ENCODE measurements at regions not wholly inside any gene's neighbourhood (a gene's known extent, or its start where the extent isn't known, plus 50 kb on each side); places are given as distances from the start of the nearest gene placed in this dataset.

DNA sequence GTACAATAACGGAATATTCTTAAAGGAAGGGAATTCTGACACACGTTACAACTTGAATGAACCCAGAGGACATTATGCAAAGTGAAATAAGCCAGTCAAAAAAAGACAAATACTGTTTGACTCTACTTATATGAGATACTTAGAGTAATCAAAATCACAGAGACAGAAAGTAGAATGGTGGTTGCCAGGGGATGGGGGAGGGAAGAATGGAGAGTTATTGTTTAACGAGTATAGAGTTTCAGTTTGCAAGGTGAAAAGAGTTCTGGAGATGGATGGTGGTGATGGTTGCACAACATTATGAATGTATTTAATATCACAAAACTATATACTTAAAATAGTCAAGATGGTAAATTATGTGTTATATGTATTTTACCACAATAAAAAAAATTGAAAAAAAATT lies 112.9 kb upstream of the ARHGEF3 start:
- H3K4me3 ChIP-seq (ENCODE audit: low read depth, low read length), result no peak overlapping the region
- DNase-seq (ENCODE audit: low read depth), result no peak
- TF ChIP-seq, protein P1, sequence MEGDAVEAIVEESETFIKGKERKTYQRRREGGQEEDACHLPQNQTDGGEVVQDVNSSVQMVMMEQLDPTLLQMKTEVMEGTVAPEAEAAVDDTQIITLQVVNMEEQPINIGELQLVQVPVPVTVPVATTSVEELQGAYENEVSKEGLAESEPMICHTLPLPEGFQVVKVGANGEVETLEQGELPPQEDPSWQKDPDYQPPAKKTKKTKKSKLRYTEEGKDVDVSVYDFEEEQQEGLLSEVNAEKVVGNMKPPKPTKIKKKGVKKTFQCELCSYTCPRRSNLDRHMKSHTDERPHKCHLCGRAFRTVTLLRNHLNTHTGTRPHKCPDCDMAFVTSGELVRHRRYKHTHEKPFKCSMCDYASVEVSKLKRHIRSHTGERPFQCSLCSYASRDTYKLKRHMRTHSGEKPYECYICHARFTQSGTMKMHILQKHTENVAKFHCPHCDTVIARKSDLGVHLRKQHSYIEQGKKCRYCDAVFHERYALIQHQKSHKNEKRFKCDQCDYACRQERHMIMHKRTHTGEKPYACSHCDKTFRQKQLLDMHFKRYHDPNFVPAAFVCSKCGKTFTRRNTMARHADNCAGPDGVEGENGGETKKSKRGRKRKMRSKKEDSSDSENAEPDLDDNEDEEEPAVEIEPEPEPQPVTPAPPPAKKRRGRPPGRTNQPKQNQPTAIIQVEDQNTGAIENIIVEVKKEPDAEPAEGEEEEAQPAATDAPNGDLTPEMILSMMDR (IDR thresholded peaks at IDR 0.05; ENCODE audit: low read depth, low read length), result no peak
- TF ChIP-seq MYC (IDR thresholded peaks at IDR 0.05; ENCODE audit: low read depth, low read length), result no peak
- TF ChIP-seq, protein P2, sequence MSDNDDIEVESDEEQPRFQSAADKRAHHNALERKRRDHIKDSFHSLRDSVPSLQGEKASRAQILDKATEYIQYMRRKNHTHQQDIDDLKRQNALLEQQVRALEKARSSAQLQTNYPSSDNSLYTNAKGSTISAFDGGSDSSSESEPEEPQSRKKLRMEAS (IDR thresholded peaks at IDR 0.05; ENCODE audit: low read depth, low read length), result no peak
- no peak for TF ChIP-seq POLR2A (IDR thresholded peaks at IDR 0.05; ENCODE audit: extremely low read depth, insufficient read length)

DNA sequence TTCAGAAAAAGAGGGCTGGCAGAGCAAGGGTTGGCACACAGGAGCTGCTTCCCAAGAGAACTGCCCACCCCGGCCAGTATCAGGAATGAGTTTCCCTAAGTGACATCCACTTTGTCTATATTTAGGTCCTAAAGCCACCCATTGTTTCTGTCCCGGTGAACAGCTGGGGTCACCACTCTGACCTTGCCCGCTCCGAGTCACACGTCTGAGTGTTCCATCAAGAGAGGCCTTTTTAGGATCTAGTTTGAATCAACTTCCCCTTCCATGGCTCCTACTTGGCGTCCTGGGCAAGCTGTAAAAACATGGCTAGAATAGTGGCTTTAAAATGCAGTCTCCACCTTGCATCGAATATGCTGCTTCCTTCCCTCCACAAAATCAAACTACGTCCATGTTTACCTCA lies 109.6 kb upstream of the ARHGEF3 start:
- no peak for DNase-seq (ENCODE audit: low read depth)
- H3K4me3 ChIP-seq (ENCODE audit: low read depth, low read length), result no peak overlapping the region
- TF ChIP-seq, protein P1 (IDR thresholded peaks at IDR 0.05; ENCODE audit: low read depth, low read length), result no peak
- TF ChIP-seq, protein P2 (IDR thresholded peaks at IDR 0.05; ENCODE audit: low read depth, low read length), result no peak
- no peak for TF ChIP-seq POLR2A (IDR thresholded peaks at IDR 0.05; ENCODE audit: extremely low read depth, insufficient read length)
- TF ChIP-seq MYC (IDR thresholded peaks at IDR 0.05; ENCODE audit: low read depth, low read length), result no peak

DNA sequence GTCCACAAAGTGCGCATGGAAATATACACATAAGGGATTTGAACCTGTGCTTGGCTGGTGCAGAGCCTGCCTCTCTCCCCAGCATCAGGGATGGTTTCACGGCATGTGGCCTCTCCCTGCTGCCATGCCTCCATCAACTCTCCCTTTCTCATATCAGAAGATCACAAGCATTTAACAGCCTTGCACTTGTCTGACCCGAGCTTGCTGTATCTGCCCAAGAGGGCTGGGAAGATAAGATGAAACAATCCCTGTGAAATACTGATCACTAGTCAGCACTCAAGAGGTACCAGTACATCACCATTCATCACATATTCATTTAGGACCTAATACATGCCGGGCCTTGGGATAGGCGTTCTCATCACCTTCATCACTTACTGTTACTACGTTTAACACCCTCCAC lies 107.6 kb upstream of the ARHGEF3 start:
- TF ChIP-seq, protein P1 (IDR thresholded peaks at IDR 0.05; ENCODE audit: low read depth, low read length), result no peak
- no peak for TF ChIP-seq POLR2A (IDR thresholded peaks at IDR 0.05; ENCODE audit: extremely low read depth, insufficient read length)
- TF ChIP-seq MYC (IDR thresholded peaks at IDR 0.05; ENCODE audit: low read depth, low read length), result no peak
- TF ChIP-seq, protein P2 (IDR thresholded peaks at IDR 0.05; ENCODE audit: low read depth, low read length), result no peak
- DNase-seq (ENCODE audit: low read depth), result no peak
- no peak overlapping the region for H3K4me3 ChIP-seq (ENCODE audit: low read depth, low read length)

DNA sequence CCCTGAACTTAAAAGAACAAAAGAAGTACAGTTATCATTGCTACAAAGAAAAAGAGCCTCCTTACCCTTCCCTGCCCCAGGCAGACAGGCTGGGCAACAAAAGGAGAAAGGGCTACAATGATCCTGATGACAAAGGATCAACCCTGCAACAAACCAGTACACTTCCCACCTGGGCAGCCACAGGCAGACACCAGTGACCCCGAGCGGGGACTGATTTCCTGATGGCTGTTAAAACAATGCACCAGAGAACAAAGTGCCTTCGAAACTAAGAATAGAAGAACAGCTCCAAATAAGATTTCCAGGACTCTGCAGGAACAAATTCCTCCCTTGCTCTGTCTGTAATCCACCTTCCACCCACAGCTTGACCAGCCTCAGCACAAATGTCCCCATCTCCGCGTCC lies 106.3 kb upstream of the ARHGEF3 start:
- H3K4me3 ChIP-seq (ENCODE audit: low read depth, low read length), result no peak overlapping the region
- TF ChIP-seq, protein P2 (IDR thresholded peaks at IDR 0.05; ENCODE audit: low read depth, low read length), result no peak
- TF ChIP-seq, protein P1 (IDR thresholded peaks at IDR 0.05; ENCODE audit: low read depth, low read length), result no peak
- TF ChIP-seq MYC (IDR thresholded peaks at IDR 0.05; ENCODE audit: low read depth, low read length), result no peak
- TF ChIP-seq POLR2A (IDR thresholded peaks at IDR 0.05; ENCODE audit: extremely low read depth, insufficient read length), result no peak
- no peak for DNase-seq (ENCODE audit: low read depth)

DNA sequence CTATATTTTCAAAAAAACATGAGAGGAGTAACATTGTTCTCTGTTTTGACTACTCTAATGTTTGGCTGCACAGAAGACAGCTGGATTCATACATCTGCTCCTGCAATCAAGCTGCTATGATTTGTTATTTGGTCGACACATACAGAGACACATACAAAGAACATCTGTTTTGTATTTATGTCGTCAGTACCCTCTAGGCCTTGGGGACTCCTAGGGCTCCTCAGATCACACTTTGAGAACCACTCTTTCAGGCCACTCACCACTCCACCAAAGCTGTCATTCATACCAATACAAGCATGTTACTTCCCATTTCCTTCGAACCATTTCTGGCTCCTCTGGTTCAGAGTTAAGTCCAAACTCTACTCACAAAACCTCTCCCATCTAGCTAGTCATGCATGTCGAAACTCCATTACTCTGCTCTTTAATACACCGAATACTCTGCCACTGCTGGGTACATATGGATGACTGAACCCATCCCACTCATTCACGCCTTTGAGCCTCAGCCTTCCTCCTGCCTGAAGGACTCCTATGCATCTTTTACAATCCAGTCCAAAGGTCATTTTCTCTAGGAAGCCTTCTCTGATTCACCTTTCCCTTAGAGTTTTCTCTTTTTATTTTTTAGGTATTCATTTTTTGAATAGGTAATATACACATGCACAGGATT lies 102.9 kb upstream of the ARHGEF3 start:
- no peak for TF ChIP-seq POLR2A (IDR thresholded peaks at IDR 0.05; ENCODE audit: extremely low read depth, insufficient read length)
- TF ChIP-seq, protein P1 (IDR thresholded peaks at IDR 0.05; ENCODE audit: low read depth, low read length), result no peak
- no peak for TF ChIP-seq MYC (IDR thresholded peaks at IDR 0.05; ENCODE audit: low read depth, low read length)
- TF ChIP-seq, protein P2 (IDR thresholded peaks at IDR 0.05; ENCODE audit: low read depth, low read length), result no peak
- DNase-seq (ENCODE audit: low read depth), result no peak
- no peak overlapping the region for H3K4me3 ChIP-seq (ENCODE audit: low read depth, low read length)

Data from NB4 (cell line).